ENCODE measurements at regions not wholly inside any gene's neighbourhood (a gene's known extent, or its start where the extent isn't known, plus 50 kb on each side); places are given as distances from the start of the nearest gene placed in this dataset.

GRCh38 chr14:30440961-30441360, 118.0 kb upstream of the G2E3 start:
- Histone ChIP-seq H3K27ac (no peak overlapping the region), H2AFZ (no peak overlapping the region), H3K27me3 (ENCODE audit: control insufficient read depth, insufficient read depth, low read length) (no peaks in the 10 kb centered on the region), H3K4me2 (ENCODE audit: low read length) (no peak overlapping the region), H3K4me1 (no peaks in the 10 kb centered on the region), H3K4me3 (ENCODE audit: low read depth, low read length) (no peak overlapping the region), H3K9ac (no peak overlapping the region), H3K36me3 (ENCODE audit: control insufficient read depth, insufficient read depth, low read length) (no peaks in the 10 kb centered on the region), H3K79me2 (no peaks in the 10 kb centered on the region), H3K9me3 (ENCODE audit: control insufficient read depth, low read length) (no peaks in the 10 kb centered on the region)
- TF ChIP-seq CTCF (IDR thresholded peaks at IDR 0.05) = no peak

GRCh38 chr14:30443368-30444007, 115.5 kb upstream of the G2E3 start:
- Histone ChIP-seq H3K27ac (no peak overlapping the region), H3K36me3 (ENCODE audit: control insufficient read depth, insufficient read depth, low read length) (no peaks in the 10 kb centered on the region), H3K9ac (no peak overlapping the region), H3K9me3 (ENCODE audit: control insufficient read depth, low read length) (no peaks in the 10 kb centered on the region), H3K4me3 (ENCODE audit: low read depth, low read length) (no peak overlapping the region), H3K4me1 (no peaks in the 10 kb centered on the region), H3K4me2 (ENCODE audit: low read length) (no peak overlapping the region), H3K79me2 (no peaks in the 10 kb centered on the region), H3K27me3 (ENCODE audit: control insufficient read depth, insufficient read depth, low read length) (no peaks in the 10 kb centered on the region), H2AFZ (no peak overlapping the region)
- no peak for TF ChIP-seq CTCF (IDR thresholded peaks at IDR 0.05)

- H3K27me3 ChIP-seq (ENCODE audit: control insufficient read depth, insufficient read depth, low read length) = no peaks in the 10 kb centered on the region
- H3K4me1 ChIP-seq = no peaks in the 10 kb centered on the region
- no peaks in the 10 kb centered on the region for H3K79me2 ChIP-seq
- H3K9ac ChIP-seq = no peak overlapping the region
- TF ChIP-seq CTCF (IDR thresholded peaks at IDR 0.05) = no peak
- H3K36me3 ChIP-seq (ENCODE audit: control insufficient read depth, insufficient read depth, low read length) = no peaks in the 10 kb centered on the region
- no peak overlapping the region for H3K27ac ChIP-seq
- H2AFZ ChIP-seq = no peak overlapping the region
- no peaks in the 10 kb centered on the region for H3K9me3 ChIP-seq (ENCODE audit: control insufficient read depth, low read length)
- H3K4me3 ChIP-seq (ENCODE audit: low read depth, low read length) = no peak overlapping the region
- no peak overlapping the region for H3K4me2 ChIP-seq (ENCODE audit: low read length)
These were observed 114.5 kb upstream of the G2E3 start for GRCh38 chr14:30444451-30444850.

GRCh38 chr14:30445011-30445793, 113.8 kb upstream of the G2E3 start:
- H3K4me2 ChIP-seq (ENCODE audit: low read length) = no peak overlapping the region
- H3K4me1 ChIP-seq = no peaks in the 10 kb centered on the region
- H3K4me3 ChIP-seq (ENCODE audit: low read depth, low read length) = no peak overlapping the region
- H3K27me3 ChIP-seq (ENCODE audit: control insufficient read depth, insufficient read depth, low read length) = no peaks in the 10 kb centered on the region
- H3K9me3 ChIP-seq (ENCODE audit: control insufficient read depth, low read length) = no peaks in the 10 kb centered on the region
- H3K79me2 ChIP-seq = no peaks in the 10 kb centered on the region
- no peak overlapping the region for H3K9ac ChIP-seq
- no peak for TF ChIP-seq CTCF (IDR thresholded peaks at IDR 0.05)
- no peaks in the 10 kb centered on the region for H3K36me3 ChIP-seq (ENCODE audit: control insufficient read depth, insufficient read depth, low read length)
- H2AFZ ChIP-seq = no peak overlapping the region
- no peak overlapping the region for H3K27ac ChIP-seq
